ENCODE measurements at regions not wholly inside any gene's neighbourhood (a gene's known extent, or its start where the extent isn't known, plus 50 kb on each side); places are given as distances from the start of the nearest gene placed in this dataset.

DNA sequence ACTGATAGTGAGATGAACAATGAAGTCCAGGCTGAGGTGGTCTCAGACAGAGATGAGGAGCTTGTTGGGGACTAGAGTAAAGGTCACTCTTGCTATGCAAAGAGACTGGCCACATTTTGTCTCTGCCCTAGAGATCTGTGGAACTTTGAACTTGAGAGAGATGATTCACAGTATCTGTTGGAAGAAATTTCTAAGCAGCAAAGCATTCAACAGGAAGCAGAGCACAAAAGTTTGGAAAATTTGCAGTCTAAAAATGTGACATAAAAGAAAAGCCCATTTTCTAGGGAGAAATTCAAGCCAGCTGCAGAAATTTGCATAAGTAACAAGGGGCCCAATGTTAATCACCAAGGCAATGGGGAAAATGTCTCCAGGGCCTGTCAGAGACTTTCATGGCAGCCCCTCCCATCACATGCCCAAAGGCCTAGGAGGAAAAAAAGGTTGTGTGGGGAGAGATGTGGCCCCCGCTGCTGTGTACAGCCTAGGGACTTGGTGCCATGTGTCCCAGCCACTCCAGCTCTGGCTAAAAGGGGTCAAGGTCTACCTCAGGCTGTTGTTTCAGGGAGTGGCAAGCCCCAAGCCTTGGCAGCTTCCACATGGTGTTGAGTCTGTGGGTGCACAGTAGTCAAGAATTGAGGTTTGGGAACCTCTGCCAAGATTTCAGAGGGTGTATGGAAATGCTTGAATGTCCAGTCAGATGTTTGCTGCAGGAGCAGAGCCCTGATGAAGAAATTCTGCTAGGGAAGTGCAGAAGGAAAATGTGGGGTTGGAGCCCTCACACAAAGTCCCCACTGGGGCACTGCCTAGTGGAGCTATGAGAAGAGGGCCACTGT is 262.8 kb downstream of the DKK2 start:
- no peaks in the 10 kb centered on the region for H3K9me3 ChIP-seq (ENCODE audit: insufficient read depth, low read length)
- no peak overlapping the region for H3K4me3 ChIP-seq (ENCODE audit: insufficient read length, low read depth)
- H3K36me3 ChIP-seq (ENCODE audit: insufficient read depth, insufficient read length, low read length), result no peaks in the 10 kb centered on the region
- DNase-seq (ENCODE audit: low read depth, low spot score), result no peak
- no peaks in the 10 kb centered on the region for H3K4me1 ChIP-seq (ENCODE audit: insufficient read depth, insufficient read length)
- no peak for TF ChIP-seq ZNF274 (IDR thresholded peaks at IDR 0.05; ENCODE audit: low read depth, low read length)
- TF ChIP-seq SUZ12 (IDR thresholded peaks at IDR 0.05; ENCODE audit: extremely low read depth, insufficient read depth, insufficient read length), result no peak
- no peak overlapping the region for H3K9ac ChIP-seq (ENCODE audit: insufficient read length, low read depth)
- H3K27me3 ChIP-seq (ENCODE audit: insufficient read depth, insufficient read length), result no peaks in the 10 kb centered on the region

DNA sequence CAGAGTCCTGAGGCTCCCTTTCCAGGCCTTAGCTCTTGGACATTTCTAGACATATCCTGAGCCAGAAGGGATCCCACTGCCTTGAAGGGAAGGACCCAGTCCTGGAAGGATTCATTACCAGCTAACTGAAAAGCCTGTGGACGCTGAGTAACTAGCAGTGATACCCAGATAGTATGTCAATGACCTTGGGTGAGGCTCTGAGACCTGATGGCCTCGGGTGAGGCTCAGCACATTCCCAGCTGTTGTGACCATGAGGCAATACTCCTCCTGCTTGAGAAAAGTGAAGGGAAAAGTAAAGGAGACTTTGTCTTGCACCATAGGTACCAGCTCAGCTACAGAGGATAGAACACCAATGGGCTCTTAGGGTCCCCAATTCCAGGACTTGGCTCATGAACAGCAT is 268.1 kb downstream of the DKK2 start:
- no peak for DNase-seq (ENCODE audit: low read depth, low spot score)
- Histone ChIP-seq H3K4me1 (ENCODE audit: insufficient read depth, insufficient read length) (no peaks in the 10 kb centered on the region), H3K9ac (ENCODE audit: insufficient read length, low read depth) (no peak overlapping the region), H3K27me3 (ENCODE audit: insufficient read depth, insufficient read length) (no peaks in the 10 kb centered on the region), H3K9me3 (ENCODE audit: insufficient read depth, low read length) (no peaks in the 10 kb centered on the region), H3K4me3 (ENCODE audit: insufficient read length, low read depth) (no peak overlapping the region), H3K36me3 (ENCODE audit: insufficient read depth, insufficient read length, low read length) (no peaks in the 10 kb centered on the region)
- TF ChIP-seq SUZ12 (IDR thresholded peaks at IDR 0.05; ENCODE audit: extremely low read depth, insufficient read depth, insufficient read length) (no peak), YY1 (IDR thresholded peaks at IDR 0.05; ENCODE audit: insufficient read depth, insufficient read length) (no peak)

DNA sequence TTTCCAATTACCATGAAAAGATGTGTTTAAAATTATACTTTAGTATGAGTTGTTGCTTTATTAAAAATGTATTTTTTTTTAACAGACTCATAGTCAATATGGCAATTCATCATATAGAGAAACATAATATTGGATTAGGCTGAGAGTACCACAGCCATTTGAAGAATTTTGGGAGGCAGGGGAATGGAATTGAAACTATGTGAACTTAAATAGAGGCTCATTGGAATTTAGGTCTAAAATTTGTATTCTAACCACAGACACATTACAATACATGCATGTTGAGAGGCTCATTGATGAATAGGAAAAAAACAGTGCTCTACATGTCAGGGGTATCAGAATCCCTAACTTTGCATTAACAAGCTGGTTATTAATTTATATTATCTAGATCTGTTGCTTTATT is 269.6 kb downstream of the DKK2 start:
- Histone ChIP-seq H3K4me1 (ENCODE audit: insufficient read depth, insufficient read length) (no peaks in the 10 kb centered on the region), H3K9me3 (ENCODE audit: insufficient read depth, low read length) (no peaks in the 10 kb centered on the region), H3K4me3 (ENCODE audit: insufficient read length, low read depth) (no peak overlapping the region), H3K27me3 (ENCODE audit: insufficient read depth, insufficient read length) (no peaks in the 10 kb centered on the region), H3K36me3 (ENCODE audit: insufficient read depth, insufficient read length, low read length) (no peaks in the 10 kb centered on the region), H3K9ac (ENCODE audit: insufficient read length, low read depth) (no peak overlapping the region)
- TF ChIP-seq SUZ12 (IDR thresholded peaks at IDR 0.05; ENCODE audit: extremely low read depth, insufficient read depth, insufficient read length) (no peak), ZNF274 (IDR thresholded peaks at IDR 0.05; ENCODE audit: low read depth, low read length) (no peak), YY1 (IDR thresholded peaks at IDR 0.05; ENCODE audit: insufficient read depth, insufficient read length) (no peak)
- DNase-seq (ENCODE audit: low read depth, low spot score), result no peak

DNA sequence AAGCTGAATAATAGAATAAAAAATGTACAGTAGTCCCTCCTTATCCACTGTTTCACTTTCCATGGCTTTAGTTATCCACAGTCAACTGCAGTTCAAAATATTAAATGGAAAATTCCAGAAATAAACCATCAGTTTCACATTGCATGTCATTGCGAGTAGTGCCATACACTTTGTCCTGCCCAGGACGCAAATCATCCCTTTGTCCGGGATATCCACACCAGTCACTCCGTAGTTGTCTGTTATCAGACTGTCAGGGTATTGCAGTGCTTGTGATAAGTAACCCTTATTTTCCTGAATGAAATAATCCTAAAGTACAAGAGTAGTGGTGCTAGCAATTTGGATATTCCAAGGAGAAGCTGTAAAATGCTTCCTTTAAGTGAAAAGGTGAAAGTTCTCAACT is 271.3 kb downstream of the DKK2 start:
- H3K4me3 ChIP-seq (ENCODE audit: insufficient read length, low read depth), result no peak overlapping the region
- no peak for DNase-seq (ENCODE audit: low read depth, low spot score)
- H3K4me1 ChIP-seq (ENCODE audit: insufficient read depth, insufficient read length), result no peaks in the 10 kb centered on the region
- TF ChIP-seq ZNF274 (IDR thresholded peaks at IDR 0.05; ENCODE audit: low read depth, low read length) (no peak), YY1 (IDR thresholded peaks at IDR 0.05; ENCODE audit: insufficient read depth, insufficient read length) (no peak), SUZ12 (IDR thresholded peaks at IDR 0.05; ENCODE audit: extremely low read depth, insufficient read depth, insufficient read length) (no peak)
- H3K36me3 ChIP-seq (ENCODE audit: insufficient read depth, insufficient read length, low read length), result no peaks in the 10 kb centered on the region
- H3K27me3 ChIP-seq (ENCODE audit: insufficient read depth, insufficient read length), result no peaks in the 10 kb centered on the region
- H3K9me3 ChIP-seq (ENCODE audit: insufficient read depth, low read length), result no peaks in the 10 kb centered on the region
- no peak overlapping the region for H3K9ac ChIP-seq (ENCODE audit: insufficient read length, low read depth)

DNA sequence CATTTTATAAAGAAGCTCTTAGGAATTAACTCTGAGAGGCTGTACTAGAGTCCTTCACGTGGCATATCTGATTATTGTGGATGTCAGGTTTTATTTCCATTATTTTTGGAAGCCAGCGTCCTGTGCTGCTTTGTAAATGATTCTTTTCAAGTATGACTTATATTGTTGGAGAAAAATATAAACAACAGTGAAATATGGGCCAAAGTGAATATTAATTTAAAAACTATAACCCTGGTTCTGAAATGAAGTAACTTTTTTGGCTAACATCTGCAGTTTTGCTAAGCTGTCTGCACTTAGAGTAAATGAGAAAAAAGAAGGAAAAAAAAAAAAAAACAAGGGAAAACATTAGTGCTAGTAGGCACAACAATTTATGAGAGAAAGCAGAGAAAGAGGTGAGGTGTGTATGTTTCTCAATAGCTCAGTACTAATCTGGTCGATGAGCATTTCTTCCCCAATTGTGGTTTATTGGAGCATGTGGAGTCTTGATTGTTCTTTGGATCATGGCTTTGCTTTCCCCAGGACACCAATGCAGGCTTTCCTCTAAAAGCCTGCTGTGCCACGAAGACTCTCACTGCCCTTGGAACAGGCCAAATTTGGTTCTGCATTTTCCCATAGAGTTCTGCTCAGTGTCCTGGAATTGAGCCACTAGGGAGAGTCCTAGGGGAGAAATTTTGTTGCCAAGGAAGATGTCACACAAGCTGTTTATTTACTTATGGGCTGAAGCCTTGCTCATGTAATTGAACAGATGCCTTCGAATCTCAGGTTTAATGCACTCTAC is 273.3 kb downstream of the DKK2 start:
- Histone ChIP-seq H3K4me3 (ENCODE audit: insufficient read length, low read depth) (no peak overlapping the region), H3K4me1 (ENCODE audit: insufficient read depth, insufficient read length) (no peaks in the 10 kb centered on the region), H3K36me3 (ENCODE audit: insufficient read depth, insufficient read length, low read length) (no peaks in the 10 kb centered on the region), H3K9ac (ENCODE audit: insufficient read length, low read depth) (no peak overlapping the region), H3K27me3 (ENCODE audit: insufficient read depth, insufficient read length) (no peaks in the 10 kb centered on the region), H3K9me3 (ENCODE audit: insufficient read depth, low read length) (no peaks in the 10 kb centered on the region)
- TF ChIP-seq YY1 (IDR thresholded peaks at IDR 0.05; ENCODE audit: insufficient read depth, insufficient read length) (no peak), ZNF274 (IDR thresholded peaks at IDR 0.05; ENCODE audit: low read depth, low read length) (no peak), SUZ12 (IDR thresholded peaks at IDR 0.05; ENCODE audit: extremely low read depth, insufficient read depth, insufficient read length) (no peak)
- DNase-seq (ENCODE audit: low read depth, low spot score), result no peak

DNA sequence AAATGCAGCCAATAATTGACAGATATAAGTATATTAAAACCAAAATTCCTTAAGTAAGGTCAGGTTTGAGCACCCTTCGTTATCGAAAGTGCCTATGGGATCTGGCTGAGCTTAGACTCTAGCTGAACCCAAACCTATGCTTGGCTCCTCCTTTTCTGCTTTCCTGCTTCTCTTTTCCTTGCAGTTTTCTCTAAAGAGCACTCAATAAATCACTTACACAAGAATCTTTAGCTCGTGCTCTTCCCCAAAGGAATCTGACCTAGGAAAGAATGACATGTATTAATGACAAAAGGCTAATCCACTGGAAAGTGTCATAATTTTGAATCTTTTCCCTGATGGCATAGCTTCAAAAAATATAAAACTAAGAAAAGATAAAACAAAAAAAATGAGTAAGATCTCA is 282.7 kb downstream of the DKK2 start:
- no peaks in the 10 kb centered on the region for H3K9me3 ChIP-seq (ENCODE audit: insufficient read depth, low read length)
- no peaks in the 10 kb centered on the region for H3K4me1 ChIP-seq (ENCODE audit: insufficient read depth, insufficient read length)
- no peaks in the 10 kb centered on the region for H3K27me3 ChIP-seq (ENCODE audit: insufficient read depth, insufficient read length)
- no peak overlapping the region for H3K4me3 ChIP-seq (ENCODE audit: insufficient read length, low read depth)
- no peak overlapping the region for H3K9ac ChIP-seq (ENCODE audit: insufficient read length, low read depth)
- H3K36me3 ChIP-seq (ENCODE audit: insufficient read depth, insufficient read length, low read length), result no peaks in the 10 kb centered on the region
- no peak for TF ChIP-seq SUZ12 (IDR thresholded peaks at IDR 0.05; ENCODE audit: extremely low read depth, insufficient read depth, insufficient read length)
- TF ChIP-seq ZNF274 (IDR thresholded peaks at IDR 0.05; ENCODE audit: low read depth, low read length), result no peak
- TF ChIP-seq YY1 (IDR thresholded peaks at IDR 0.05; ENCODE audit: insufficient read depth, insufficient read length), result no peak
- no peak for DNase-seq (ENCODE audit: low read depth, low spot score)

DNA sequence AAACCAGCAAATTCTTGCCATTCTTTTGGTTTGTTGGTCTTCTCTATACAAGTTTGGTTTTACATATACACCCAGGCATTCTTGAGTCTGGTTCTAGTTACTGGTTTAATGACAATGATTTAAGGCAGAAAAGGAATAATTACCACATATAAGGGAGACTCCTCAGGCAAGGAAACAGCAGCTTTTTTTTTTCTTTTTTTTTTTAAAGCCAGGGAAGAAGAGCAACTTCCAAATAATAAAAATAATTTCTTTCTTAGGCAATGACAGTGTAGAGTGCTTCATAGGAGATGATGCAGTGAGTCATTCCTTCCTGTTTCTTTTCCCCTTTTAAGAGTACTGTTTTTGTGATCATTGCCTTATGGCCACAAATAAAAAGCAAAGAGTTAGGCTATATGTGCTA is 289.7 kb downstream of the DKK2 start:
- no peaks in the 10 kb centered on the region for H3K36me3 ChIP-seq (ENCODE audit: insufficient read depth, insufficient read length, low read length)
- no peak overlapping the region for H3K4me3 ChIP-seq (ENCODE audit: insufficient read length, low read depth)
- H3K9ac ChIP-seq (ENCODE audit: insufficient read length, low read depth), result no peak overlapping the region
- no peak for DNase-seq (ENCODE audit: low read depth, low spot score)
- H3K27me3 ChIP-seq (ENCODE audit: insufficient read depth, insufficient read length), result no peaks in the 10 kb centered on the region
- H3K9me3 ChIP-seq (ENCODE audit: insufficient read depth, low read length), result no peaks in the 10 kb centered on the region
- H3K4me1 ChIP-seq (ENCODE audit: insufficient read depth, insufficient read length), result no peaks in the 10 kb centered on the region
- TF ChIP-seq SUZ12 (IDR thresholded peaks at IDR 0.05; ENCODE audit: extremely low read depth, insufficient read depth, insufficient read length) (no peak), ZNF274 (IDR thresholded peaks at IDR 0.05; ENCODE audit: low read depth, low read length) (no peak), YY1 (IDR thresholded peaks at IDR 0.05; ENCODE audit: insufficient read depth, insufficient read length) (no peak)
